Suprapubic skin (tissue), 4 donors: ENCODE measurements at regions not wholly inside any gene's neighbourhood (a gene's known extent, or its start where the extent isn't known, plus 50 kb on each side); places are given as distances from the start of the nearest gene placed in this dataset.

Experiments
- POLR2A ChIP-seq, 2 donors: fragments of 450-650 bp; IDR thresholded peaks; one replicate each; pipeline ENCODE4 v1.6.1; 2017; ENCODE audit warnings: antibody characterized with exemption in 2 of 2, mild to moderate bottlenecking in 2 of 2, moderate library complexity in 2 of 2
- POLR2AphosphoS5 ChIP-seq, 3 donors: sonication (generic); formaldehyde crosslinking; IDR thresholded peaks; one replicate each; pipeline ENCODE4 v1.6.1; 2017; ENCODE audit warnings: antibody characterized with exemption in 3 of 3
- TF ChIP-seq, protein P1 (sequence below), 2 donors: fragments of 200-600 bp in 1 of 2; fragments of 450-650 bp in 1 of 2; sonication (generic) in 1 of 2; IDR thresholded peaks; one replicate each; pipeline ENCODE4 v1.5.1; 2016 to 2019; ENCODE audit warnings: antibody characterized with exemption in 2 of 2, mild to moderate bottlenecking in 1 of 2, moderate library complexity in 1 of 2

DNA sequence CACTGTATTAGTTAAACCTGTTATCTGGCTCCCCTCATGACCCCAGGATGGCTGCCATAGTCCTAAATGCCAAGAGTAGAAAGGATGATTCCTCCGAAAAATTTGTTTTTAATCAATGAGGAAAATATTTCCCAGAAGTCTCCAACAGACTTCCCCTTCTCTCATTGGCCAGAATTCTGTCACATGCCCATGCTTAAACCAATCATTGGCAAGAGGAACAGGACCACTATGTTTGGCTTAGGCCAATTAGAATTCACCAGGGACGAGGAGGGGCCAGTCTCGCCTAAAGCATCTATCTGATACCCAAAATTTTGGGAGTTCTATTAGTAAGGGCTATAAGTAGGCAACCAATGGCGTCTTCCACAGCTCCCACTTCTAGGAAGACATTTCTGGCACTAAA lies 71.2 kb upstream of the IL6 start:
- TF ChIP-seq, protein P1, sequence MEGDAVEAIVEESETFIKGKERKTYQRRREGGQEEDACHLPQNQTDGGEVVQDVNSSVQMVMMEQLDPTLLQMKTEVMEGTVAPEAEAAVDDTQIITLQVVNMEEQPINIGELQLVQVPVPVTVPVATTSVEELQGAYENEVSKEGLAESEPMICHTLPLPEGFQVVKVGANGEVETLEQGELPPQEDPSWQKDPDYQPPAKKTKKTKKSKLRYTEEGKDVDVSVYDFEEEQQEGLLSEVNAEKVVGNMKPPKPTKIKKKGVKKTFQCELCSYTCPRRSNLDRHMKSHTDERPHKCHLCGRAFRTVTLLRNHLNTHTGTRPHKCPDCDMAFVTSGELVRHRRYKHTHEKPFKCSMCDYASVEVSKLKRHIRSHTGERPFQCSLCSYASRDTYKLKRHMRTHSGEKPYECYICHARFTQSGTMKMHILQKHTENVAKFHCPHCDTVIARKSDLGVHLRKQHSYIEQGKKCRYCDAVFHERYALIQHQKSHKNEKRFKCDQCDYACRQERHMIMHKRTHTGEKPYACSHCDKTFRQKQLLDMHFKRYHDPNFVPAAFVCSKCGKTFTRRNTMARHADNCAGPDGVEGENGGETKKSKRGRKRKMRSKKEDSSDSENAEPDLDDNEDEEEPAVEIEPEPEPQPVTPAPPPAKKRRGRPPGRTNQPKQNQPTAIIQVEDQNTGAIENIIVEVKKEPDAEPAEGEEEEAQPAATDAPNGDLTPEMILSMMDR (IDR thresholded peaks at IDR 0.05), result no peak
- TF ChIP-seq POLR2AphosphoS5 (IDR thresholded peaks at IDR 0.05), result no peak
- TF ChIP-seq POLR2A (IDR thresholded peaks at IDR 0.05), result no peak
